Mammary epithelial cell (primary cell): ENCODE measurements at regions not wholly inside any gene's neighbourhood (a gene's known extent, or its start where the extent isn't known, plus 50 kb on each side); places are given as distances from the start of the nearest gene placed in this dataset.

Experiments
- CTCF ChIP-seq, 2 donors: IDR thresholded peaks in 1 of 2; conservative IDR thresholded peaks in 1 of 2; 2 replicates each; pipeline ENCODE4 v1.5.1; 2011 to 2012; ENCODE audit warnings: inconsistent platforms in 2 of 2, low read length in 2 of 2, mild to moderate bottlenecking in 2 of 2, control low read depth in 1 of 2, low read depth in 1 of 2; ENCODE audit not compliant: insufficient read depth in 1 of 2; ENCODE audit errors: extremely low read depth in 1 of 2
- EZH2 ChIP-seq: IDR thresholded peaks from 2 replicates; pipeline ENCODE4 v1.6.1; 2012; ENCODE audit warnings: low read length, inconsistent platforms, borderline replicate concordance

- TF ChIP-seq CTCF (conservative IDR thresholded peaks at IDR 0.05 in 1 of 2, IDR thresholded peaks at IDR 0.05 in 1 of 2; ENCODE audit: extremely low read depth in 1 of 2, insufficient read depth in 1 of 2, low read depth in 1 of 2, low read length in 2 of 2) (no peak), EZH2 (no peak)
Measured at GRCh38 chr9:87402537-87402936, 95.1 kb upstream of the DAPK1 start.
